Endothelial cell of umbilical vein (primary cell): ENCODE measurements at regions not wholly inside any gene's neighbourhood (a gene's known extent, or its start where the extent isn't known, plus 50 kb on each side); places are given as distances from the start of the nearest gene placed in this dataset.

Experiments used
- BruUV-seq: library from RNA; stranded (reverse); fragments of 400-500 nt; replicated peaks from 2 replicates; lab custom pipeline; 2021; lab: Mats Ljungman, UMichigan
- CTCF ChIA-PET: fragments of 300-600, 350-600 bp; sonication (Branson Sonifier 250); formaldehyde crosslinking; loops from one replicate; lab custom pipeline; 2021; ENCODE audit warnings: antibody characterized with exemption, inconsistent platforms; lab: Charles Lee
- POLR2A ChIA-PET: fragments of 300-600, 350-600 bp; sonication (Branson Sonifier 250); formaldehyde crosslinking; loops from one replicate; lab custom pipeline; 2021; ENCODE audit warnings: antibody characterized with exemption, inconsistent platforms; lab: Charles Lee
- DNase-seq: peaks from one replicate; pipeline ENCODE4 v3.0.0-alpha.2; 2011; ENCODE audit warnings: low read depth, low spot score
- FAIRE-seq: peaks from 2 replicates; lab custom pipeline; 2011; peaks lifted over from hg19 to GRCh38; lab: Jason Lieb, UNC
- H2AFZ ChIP-seq: 2 replicates; pipeline ENCODE4 v1.6.0; 2012; ENCODE audit warnings: low read depth, low read length, control low read depth, inconsistent platforms
- H3K27ac ChIP-seq: 2 replicates; pipeline ENCODE4 v1.5.1; 2011; ENCODE audit warnings: low read depth, mild to moderate bottlenecking, control low read depth, low read length, moderate library complexity; ENCODE audit not compliant: insufficient read depth
- H3K27me3 ChIP-seq, 2 experiments: 2 replicates each; pipeline versions ENCODE4 v1.6.0 to v1.6.1; 2011; ENCODE audit warnings: low read length in 2 of 2, mixed read lengths in 1 of 2; ENCODE audit not compliant: control insufficient read depth in 2 of 2, insufficient read depth in 2 of 2
- H3K36me3 ChIP-seq, 2 experiments: 2 replicates in 1 of 2; 3 replicates in 1 of 2; pipeline ENCODE4 v1.5.1; 2011; ENCODE audit warnings: low read length in 2 of 2, mild to moderate bottlenecking in 1 of 2, moderate library complexity in 1 of 2; ENCODE audit not compliant: control insufficient read depth in 2 of 2, insufficient read depth in 2 of 2; ENCODE audit errors: extremely low read depth in 1 of 2
- H3K4me1 ChIP-seq: 3 replicates; pipeline ENCODE4 v1.5.1; 2011; ENCODE audit warnings: mild to moderate bottlenecking, low read length; ENCODE audit not compliant: control insufficient read depth, insufficient read depth; ENCODE audit errors: extremely low read depth
- H3K4me2 ChIP-seq: 2 replicates; pipeline ENCODE4 v1.6.1; 2011; ENCODE audit warnings: low read length, control low read depth, mixed read lengths; ENCODE audit not compliant: insufficient read depth
- H3K4me3 ChIP-seq, 3 experiments: fragments of 200-600 bp in 1 of 3; sonication (generic), shearing (Covaris generic) in 1 of 3; replicated peaks in 1 of 3; 2 replicates each; pipeline ENCODE4 v1.5.1; 2011 to 2016; ENCODE audit warnings: control low read depth in 3 of 3, low read length in 3 of 3, mild to moderate bottlenecking in 2 of 3, inconsistent platforms in 1 of 3, low read depth in 1 of 3, moderate library complexity in 1 of 3; ENCODE audit not compliant: insufficient read depth in 1 of 3
- H3K79me2 ChIP-seq: 2 replicates; pipeline ENCODE4 v1.6.0; 2012; ENCODE audit warnings: low read length, inconsistent platforms; ENCODE audit not compliant: control insufficient read depth, insufficient read depth
- H3K9ac ChIP-seq: replicated peaks from 2 replicates; pipeline ENCODE3; 2011; ENCODE audit warnings: low read length, control low read depth; ENCODE audit not compliant: insufficient read depth; ENCODE audit errors: extremely low read depth
- H3K9me1 ChIP-seq: replicated peaks from 3 replicates; pipeline ENCODE4 v1.6.0; 2011; ENCODE audit warnings: mild to moderate bottlenecking, low read length; ENCODE audit not compliant: control insufficient read depth, insufficient read depth; ENCODE audit errors: extremely low read depth
- H3K9me3 ChIP-seq: replicated peaks from 2 replicates; pipeline ENCODE4 v1.5.1; 2012; ENCODE audit warnings: low read length, inconsistent platforms; ENCODE audit not compliant: control insufficient read depth, insufficient read depth
- H4K20me1 ChIP-seq: replicated peaks from 2 replicates; pipeline ENCODE3; 2011; ENCODE audit warnings: mild to moderate bottlenecking, low read length; ENCODE audit not compliant: control insufficient read depth, insufficient read depth; ENCODE audit errors: extremely low read depth
- CTCF ChIP-seq, 2 donors: IDR thresholded peaks; 1 replicate in 1 of 2; 2 replicates in 1 of 2; pipeline ENCODE4 v1.5.1; 2011; ENCODE audit warnings: low read length in 2 of 2, mild to moderate bottlenecking in 2 of 2, moderate library complexity in 2 of 2, control low read depth in 1 of 2, inconsistent platforms in 1 of 2, low read depth in 1 of 2; ENCODE audit not compliant: insufficient read depth in 1 of 2; ENCODE audit errors: extremely low read depth in 1 of 2
- EZH2 ChIP-seq: IDR thresholded peaks from 2 replicates; pipeline ENCODE4 v1.6.1; 2012; ENCODE audit warnings: borderline replicate concordance, low read depth, mild to moderate bottlenecking, moderate library complexity, low read length, inconsistent platforms; ENCODE audit not compliant: severe bottlenecking
- FOS ChIP-seq: IDR thresholded peaks from 2 replicates; pipeline ENCODE4 v1.6.1; 2011; ENCODE audit warnings: mild to moderate bottlenecking, low read length, moderate library complexity, borderline replicate concordance; ENCODE audit not compliant: insufficient read depth
- JUN ChIP-seq: IDR thresholded peaks from 2 replicates; pipeline ENCODE4 v1.6.1; 2011; ENCODE audit warnings: borderline replicate concordance, low read depth; ENCODE audit not compliant: insufficient read length, insufficient read depth
- MAX ChIP-seq: IDR thresholded peaks from 2 replicates; pipeline ENCODE4 v1.6.1; 2011; ENCODE audit not compliant: insufficient read depth, insufficient read length
- MYC ChIP-seq: IDR thresholded peaks from one replicate; pipeline ENCODE4 v1.6.1; 2011; ENCODE audit warnings: mild to moderate bottlenecking, low read depth, low read length
- POLR2A ChIP-seq: IDR thresholded peaks from 2 replicates; pipeline ENCODE4 v1.6.1; 2012; ENCODE audit warnings: low read depth, mild to moderate bottlenecking, control low read depth, low read length
- POLR2AphosphoS5 ChIP-seq: IDR thresholded peaks from 2 replicates; pipeline ENCODE4 v1.6.1; 2012; ENCODE audit warnings: low read depth, mild to moderate bottlenecking, control low read depth, low read length, moderate library complexity; ENCODE audit not compliant: insufficient read depth
- dilution Hi-C: fragments of 300-500 bp; cut with MboI; formaldehyde crosslinking; loops from one replicate; pipeline ENCODE4 v1.15.0; 2019; ENCODE audit warnings: low sequenced_read_pairs; ENCODE audit not compliant: extremely low pct_ligation_motif_present
- intact Hi-C: fragments of 100-400 bp; cut with micrococcal nuclease; formaldehyde crosslinking; loops from one replicate; pipeline ENCODE4 v1.10.0; 2022

- intact Hi-C loops (no loop called here), dilution Hi-C loops (no loop called here)
- Histone ChIP-seq H3K4me2 (no peak overlapping the region), H3K4me1 (no peaks in the 10 kb centered on the region), H3K79me2 (no peaks in the 10 kb centered on the region), H3K27ac (no peak overlapping the region), H3K27me3 (no peaks in the 10 kb centered on the region), H3K36me3 (no peaks in the 10 kb centered on the region), H4K20me1 (no peaks in the 10 kb centered on the region), H3K9me1 (no peaks in the 10 kb centered on the region), H2AFZ (no peak overlapping the region), H3K9ac (no peak overlapping the region), H3K4me3 (no peak overlapping the region), H3K9me3 (no peaks in the 10 kb centered on the region)
- no peak for TF ChIP-seq MAX
- no peak for TF ChIP-seq POLR2AphosphoS5
- no peak for TF ChIP-seq CTCF (IDR thresholded peaks at IDR 0.05; ENCODE audit: extremely low read depth in 1 of 2, insufficient read depth in 1 of 2, low read depth in 1 of 2, low read length in 2 of 2)
- DNase-seq (no peak), FAIRE-seq (no peak)
- ChIA-PET CTCF (no interaction called here), POLR2A (no interaction called here)
- BruUV-seq: no TSS peak
Measured at GRCh38 chr2:52423111-52423510, 1344.5 kb upstream of the CHAC2 start.

GRCh38 chr2:52416340-52416739 lies 1351.3 kb upstream of the CHAC2 start:
- H3K27ac ChIP-seq: no peak overlapping the region

More at GRCh38 chr2:52416340-52416739, 1351.3 kb upstream of the CHAC2 start:
- Histone ChIP-seq H4K20me1 (no peaks in the 10 kb centered on the region), H3K9me3 (no peaks in the 10 kb centered on the region), H3K36me3 (no peaks in the 10 kb centered on the region), H3K9me1 (no peaks in the 10 kb centered on the region), H3K4me2 (no peak overlapping the region), H3K4me1 (no peaks in the 10 kb centered on the region), H3K27me3 (no peaks in the 10 kb centered on the region), H3K9ac (no peak overlapping the region), H3K4me3 (no peak overlapping the region), H3K79me2 (no peaks in the 10 kb centered on the region), H2AFZ (no peak overlapping the region)
- TF ChIP-seq POLR2AphosphoS5: no peak
- no peak for TF ChIP-seq MYC
- TF ChIP-seq POLR2A: no peak
- no peak for TF ChIP-seq EZH2
- TF ChIP-seq MAX: no peak
- no peak for TF ChIP-seq CTCF (IDR thresholded peaks at IDR 0.05; ENCODE audit: extremely low read depth in 1 of 2, insufficient read depth in 1 of 2, low read depth in 1 of 2, low read length in 2 of 2)
- TF ChIP-seq JUN: no peak
- no peak for TF ChIP-seq FOS
- dilution Hi-C loops: no loop called here
- CTCF ChIA-PET: no interaction called here
- FAIRE-seq (no peak), DNase-seq (peak; percentile 3)
- intact Hi-C loops: no loop called here
- POLR2A ChIA-PET: no interaction called here
- BruUV-seq: no TSS peak
